ENCODE measurements at regions not wholly inside any gene's neighbourhood (a gene's known extent, or its start where the extent isn't known, plus 50 kb on each side); places are given as distances from the start of the nearest gene placed in this dataset.

DNA sequence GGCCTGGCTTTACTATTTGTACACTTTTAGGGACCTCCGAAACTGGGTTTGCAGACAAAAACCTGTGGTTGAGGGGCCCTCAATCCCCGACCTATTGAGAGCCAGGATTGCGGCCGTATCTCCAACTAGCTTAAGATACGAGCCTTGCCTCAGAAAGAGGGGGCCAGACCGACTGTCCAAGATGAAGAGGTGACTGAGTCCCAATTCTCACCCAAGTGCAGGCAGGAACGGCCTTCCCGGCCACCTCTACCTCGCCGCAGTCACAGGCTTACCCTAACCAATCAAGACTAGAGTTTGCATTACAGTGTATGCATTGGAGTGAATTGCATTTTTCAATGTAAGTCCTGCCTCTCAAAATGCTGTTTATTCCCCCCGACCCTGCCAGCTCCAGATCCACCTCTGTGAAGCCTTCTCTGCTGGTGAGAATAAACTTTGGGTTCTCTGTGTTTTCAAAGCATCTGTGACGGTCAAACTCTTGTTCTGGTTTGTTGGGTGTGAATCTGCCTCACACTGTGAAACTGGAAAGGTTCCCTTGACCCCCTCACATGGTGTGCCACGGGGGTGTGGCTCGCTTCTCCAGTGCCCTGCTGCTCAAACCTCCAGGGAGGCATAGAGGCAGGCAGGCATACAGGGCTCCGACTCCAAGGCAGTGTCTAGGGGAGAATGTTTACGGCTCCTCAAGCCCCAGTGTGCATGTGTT is 62.2 kb upstream of the WLS start:
- DNase-seq (ENCODE audit: insufficient read length, low spot score) (no peak), FAIRE-seq (no peak)
- TF ChIP-seq CTCF (IDR thresholded peaks at IDR 0.05; ENCODE audit: insufficient read depth, missing control alignments) = no peak

DNA sequence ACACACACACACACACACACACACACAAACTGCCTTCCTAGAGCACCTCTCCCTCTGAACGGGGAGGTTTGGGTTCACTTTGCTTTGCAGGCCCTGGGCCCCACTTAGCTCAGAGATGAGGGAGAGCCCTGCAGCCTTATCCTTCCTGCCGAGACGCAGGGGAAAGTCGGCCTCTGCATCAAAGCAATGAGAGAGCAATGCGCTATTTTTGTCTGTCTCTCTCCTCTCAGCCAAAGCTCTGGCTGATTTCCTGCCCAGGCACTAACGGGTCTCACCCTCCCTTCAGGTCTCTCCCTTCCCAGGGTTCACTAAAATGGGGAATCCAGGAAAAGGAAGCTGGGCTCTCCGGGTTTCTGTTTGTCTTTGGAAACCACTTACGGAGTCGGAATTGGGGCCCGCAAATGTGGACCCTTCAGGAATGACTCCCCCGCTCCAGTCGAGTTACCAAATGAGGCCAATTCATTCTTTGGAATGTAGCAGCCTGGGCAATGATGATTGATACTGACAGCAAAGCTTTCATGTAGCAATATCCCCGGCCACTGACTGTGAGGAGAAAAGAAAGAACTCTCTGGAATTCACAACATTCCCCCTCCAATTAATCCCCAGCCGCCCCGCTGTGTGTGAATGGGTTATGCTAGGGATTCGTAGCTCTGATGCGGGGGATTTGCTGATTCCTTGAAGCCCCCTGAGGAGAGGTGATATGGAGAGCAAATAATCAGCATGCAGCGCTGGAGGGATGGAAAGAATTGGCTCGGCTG is 61.5 kb upstream of the WLS start:
- no peak for DNase-seq (ENCODE audit: insufficient read length, low spot score)
- FAIRE-seq = no peak
- TF ChIP-seq CTCF (IDR thresholded peaks at IDR 0.05; ENCODE audit: insufficient read depth, missing control alignments) = no peak

DNA sequence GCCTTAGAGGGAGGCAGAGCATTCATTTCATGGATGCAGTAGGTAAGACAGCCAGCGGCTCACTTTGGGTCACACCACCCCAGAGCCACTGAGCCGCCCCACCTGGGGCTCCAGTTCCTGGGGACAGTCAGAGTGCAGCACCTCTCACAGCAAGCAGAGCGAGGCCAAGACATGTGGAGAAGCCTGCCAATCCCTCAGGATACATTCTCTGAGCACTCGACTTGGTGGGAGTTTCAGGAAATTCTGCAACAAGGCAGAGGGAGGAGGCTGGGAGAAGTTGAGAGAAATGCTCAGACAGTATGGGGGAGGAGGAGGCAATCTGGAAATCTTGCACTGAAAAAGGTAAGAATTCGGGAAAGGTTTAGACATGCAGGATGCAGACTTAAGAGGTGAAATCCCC is 60.8 kb upstream of the WLS start:
- TF ChIP-seq CTCF (IDR thresholded peaks at IDR 0.05; ENCODE audit: insufficient read depth, missing control alignments) = no peak
- no peak for DNase-seq (ENCODE audit: insufficient read length, low spot score)
- no peak for FAIRE-seq

DNA sequence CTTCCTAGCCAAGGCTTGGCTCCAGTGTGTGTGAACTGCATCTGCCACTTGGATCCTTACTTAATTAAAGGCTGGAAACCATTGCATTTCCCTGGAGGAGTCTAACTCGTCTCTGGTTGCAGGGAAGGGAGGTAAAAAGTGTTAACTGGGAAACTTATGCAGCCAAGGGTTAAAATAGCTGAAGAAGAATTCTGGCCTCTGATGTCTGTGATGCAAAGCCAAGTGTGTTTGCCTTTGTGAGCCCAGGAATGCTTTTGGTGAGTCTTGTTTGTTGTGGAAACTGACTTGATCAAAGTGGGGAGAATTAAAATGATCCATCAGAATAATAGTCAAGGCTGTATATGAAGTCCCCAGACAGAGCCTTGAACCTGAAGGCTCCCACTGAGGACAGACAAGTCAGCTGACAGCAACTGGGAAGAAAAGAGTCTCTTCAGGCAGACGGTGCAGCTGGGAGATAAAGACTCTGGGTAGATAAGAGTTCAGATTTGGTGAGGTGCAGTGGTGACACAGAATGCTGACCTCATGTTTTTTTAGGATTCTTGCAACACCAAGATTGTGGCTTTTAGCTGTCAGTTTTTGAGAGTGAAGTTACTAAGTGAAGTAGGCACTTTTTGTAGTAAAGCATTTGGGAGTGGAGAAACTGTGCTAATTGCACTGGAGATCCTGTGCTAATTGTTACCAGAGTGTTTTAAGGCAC is 59.5 kb upstream of the WLS start:
- FAIRE-seq (no peak), DNase-seq (ENCODE audit: insufficient read length, low spot score) (no peak)
- TF ChIP-seq CTCF (IDR thresholded peaks at IDR 0.05; ENCODE audit: insufficient read depth, missing control alignments) = no peak

DNA sequence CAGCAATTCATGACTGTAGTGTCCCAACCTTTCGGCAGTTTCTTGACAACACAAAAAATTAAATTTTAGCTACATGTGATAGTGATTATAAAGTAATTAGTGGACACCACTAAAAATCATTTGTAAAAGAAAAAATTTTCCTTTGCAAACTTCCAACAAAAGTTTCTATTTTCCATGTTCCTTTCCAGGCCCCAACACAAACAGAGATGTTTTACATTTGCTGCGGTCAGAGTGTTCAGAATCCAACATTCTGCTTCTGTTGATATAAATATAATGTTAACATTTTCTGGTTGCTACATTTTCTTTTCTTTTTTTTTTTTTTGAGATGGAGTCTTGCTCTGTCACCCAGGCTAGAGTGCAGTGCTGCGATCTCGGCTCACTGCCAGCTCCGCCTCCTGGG is 54.9 kb upstream of the WLS start:
- TF ChIP-seq CTCF (IDR thresholded peaks at IDR 0.05; ENCODE audit: insufficient read depth, missing control alignments) = no peak
- FAIRE-seq (no peak), DNase-seq (ENCODE audit: insufficient read length, low spot score) (no peak)

DNA sequence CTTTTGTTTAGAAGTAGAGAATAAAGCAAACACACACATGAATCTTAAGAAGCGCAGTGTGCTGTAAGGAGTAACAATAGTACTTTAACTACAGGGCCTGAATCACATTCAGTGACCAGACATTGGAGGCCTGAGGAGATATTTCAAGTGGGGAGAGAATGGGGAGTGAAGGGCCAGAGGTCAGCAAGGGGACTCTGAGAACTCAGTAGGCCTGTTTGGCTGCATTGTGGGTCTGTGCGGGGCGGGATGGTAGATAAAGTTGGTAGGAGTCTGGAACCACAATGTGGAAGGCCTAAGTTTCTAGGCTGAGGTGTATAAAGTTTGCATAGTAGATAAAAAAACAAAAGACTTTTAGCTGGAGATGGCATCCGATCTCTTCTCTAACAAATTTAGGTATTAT is 52.7 kb upstream of the WLS start:
- DNase-seq (ENCODE audit: insufficient read length, low spot score) (no peak), FAIRE-seq (no peak)
- no peak for TF ChIP-seq CTCF (IDR thresholded peaks at IDR 0.05; ENCODE audit: insufficient read depth, missing control alignments)
